AG10803 (cell line): ENCODE measurements at regions not wholly inside any gene's neighbourhood (a gene's known extent, or its start where the extent isn't known, plus 50 kb on each side); places are given as distances from the start of the nearest gene placed in this dataset.
"Not testable (repeated sequence)": the region's sequence is repeated elsewhere in the genome, so short reads cannot be mapped to it uniquely, and the experiment has no call there.

Source experiments
- DNase-seq: peaks from one replicate; pipeline ENCODE4 v3.0.0; 2010; ENCODE audit warnings: low read depth
- H3K4me3 ChIP-seq: 2 replicates; pipeline ENCODE4 v1.5.1; 2011; ENCODE audit warnings: mild to moderate bottlenecking, low read length, control low read depth
- CTCF ChIP-seq: conservative IDR thresholded peaks from 2 replicates; pipeline ENCODE4 v1.5.1; 2011; ENCODE audit warnings: mild to moderate bottlenecking, low read length, control low read depth, inconsistent platforms

GRCh38 chr6:130494729-130495128 is 128.9 kb downstream of the TMEM200A start:
- no peak overlapping the region for H3K4me3 ChIP-seq
- TF ChIP-seq CTCF, result no peak
- no peak for DNase-seq

GRCh38 chr6:130500693-130501092 is 134.9 kb downstream of the TMEM200A start:
- TF ChIP-seq CTCF, result no peak
- peak; percentile 97 for DNase-seq
- H3K4me3 ChIP-seq, result no peak overlapping the region

- DNase-seq, result peak; percentile 83
- H3K4me3 ChIP-seq, result no peak overlapping the region
- no peak for TF ChIP-seq CTCF
Observed at GRCh38 chr6:130503146-130503545, 137.3 kb downstream of the TMEM200A start.

- TF ChIP-seq CTCF, result no peak
- no peak overlapping the region for H3K4me3 ChIP-seq
- DNase-seq, result no peak
Observed at GRCh38 chr6:130505808-130506598, 140.2 kb downstream of the TMEM200A start.

- DNase-seq, H3K4me3 ChIP-seq: not testable (repeated sequence)
Observed at GRCh38 chr6:130507005-130507665, 141.3 kb downstream of the TMEM200A start.

- TF ChIP-seq CTCF, result no peak
- no peak for DNase-seq
- no peak overlapping the region for H3K4me3 ChIP-seq
Observed at GRCh38 chr6:130507666-130508028, 141.8 kb downstream of the TMEM200A start.

- peak; percentile 90 for DNase-seq
- no peak overlapping the region for H3K4me3 ChIP-seq
Observed at GRCh38 chr6:130513770-130514169, 148.0 kb downstream of the TMEM200A start.

More at GRCh38 chr6:130513770-130514169, 148.0 kb downstream of the TMEM200A start:
- TF ChIP-seq CTCF, result no peak
